Stimulated activated CD8-positive, alpha-beta memory T cell treated with anti-CD3 and anti-CD28 coated beads, Interleukin-15, amount 100 ng/mL, for 48 hours (primary cell): ENCODE measurements at regions not wholly inside any gene's neighbourhood (a gene's known extent, or its start where the extent isn't known, plus 50 kb on each side); places are given as distances from the start of the nearest gene placed in this dataset.

Experiments
- DNase-seq, 2 donors: peaks; one replicate each; pipeline ENCODE4 v3.0.0-alpha.2; 2020; ENCODE audit warnings: low read depth in 2 of 2

- DNase-seq = no peak
These were observed 632.8 kb downstream of the HACE1 start for GRCh38 chr6:104226790-104227446.

GRCh38 chr6:104218116-104218515, 641.6 kb downstream of the HACE1 start:
- DNase-seq = no peak

GRCh38 chr6:104214901-104215300, 644.8 kb downstream of the HACE1 start:
- no peak for DNase-seq

- no peak for DNase-seq
These were observed 646.6 kb downstream of the HACE1 start for GRCh38 chr6:104212977-104213668.

- DNase-seq = no peak
These were observed 652.1 kb downstream of the HACE1 start for GRCh38 chr6:104207635-104208034.

GRCh38 chr6:104201557-104201956, 658.2 kb downstream of the HACE1 start:
- DNase-seq = no peak

- no peak for DNase-seq
These were observed 672.1 kb downstream of the HACE1 start for GRCh38 chr6:104187616-104188015.

- no peak for DNase-seq
These were observed 672.9 kb downstream of the HACE1 start for GRCh38 chr6:104186831-104187230.

GRCh38 chr6:104183816-104184435, 675.8 kb downstream of the HACE1 start:
- DNase-seq = no peak

- no peak for DNase-seq
These were observed 676.9 kb downstream of the HACE1 start for GRCh38 chr6:104182811-104183210.

- no peak for DNase-seq
These were observed 686.1 kb downstream of the HACE1 start for GRCh38 chr6:104173668-104174067.

- DNase-seq = no peak
These were observed 689.3 kb downstream of the HACE1 start for GRCh38 chr6:104170401-104170800.

GRCh38 chr6:104166055-104166668, 693.6 kb downstream of the HACE1 start:
- no peak for DNase-seq

GRCh38 chr6:104162036-104162669, 697.6 kb downstream of the HACE1 start:
- no peak for DNase-seq

- DNase-seq = no peak
These were observed 700.6 kb downstream of the HACE1 start for GRCh38 chr6:104159045-104159618.

- no peak for DNase-seq
These were observed 716.0 kb downstream of the HACE1 start for GRCh38 chr6:104143757-104144156.

- DNase-seq = no peak
These were observed 724.8 kb downstream of the HACE1 start for GRCh38 chr6:104134876-104135275.

GRCh38 chr6:104130343-104130742, 729.4 kb downstream of the HACE1 start:
- no peak for DNase-seq

- no peak for DNase-seq
These were observed 733.3 kb downstream of the HACE1 start for GRCh38 chr6:104126315-104127005.

- DNase-seq = no peak
These were observed 736.5 kb downstream of the HACE1 start for GRCh38 chr6:104123227-104123626.

- DNase-seq = no peak
These were observed 741.4 kb downstream of the HACE1 start for GRCh38 chr6:104118274-104118673.
